ENCODE measurements at regions not wholly inside any gene's neighbourhood (a gene's known extent, or its start where the extent isn't known, plus 50 kb on each side); places are given as distances from the start of the nearest gene placed in this dataset.

GRCh38 chr2:76579911-76580310 is 869.2 kb upstream of the GCFC2 start:
- no peak for DNase-seq (ENCODE audit: low read depth in 2 of 2)

- DNase-seq (ENCODE audit: low read depth in 2 of 2), result no peak
Measured at GRCh38 chr2:76572981-76573380, 862.3 kb upstream of the GCFC2 start.

DNA sequence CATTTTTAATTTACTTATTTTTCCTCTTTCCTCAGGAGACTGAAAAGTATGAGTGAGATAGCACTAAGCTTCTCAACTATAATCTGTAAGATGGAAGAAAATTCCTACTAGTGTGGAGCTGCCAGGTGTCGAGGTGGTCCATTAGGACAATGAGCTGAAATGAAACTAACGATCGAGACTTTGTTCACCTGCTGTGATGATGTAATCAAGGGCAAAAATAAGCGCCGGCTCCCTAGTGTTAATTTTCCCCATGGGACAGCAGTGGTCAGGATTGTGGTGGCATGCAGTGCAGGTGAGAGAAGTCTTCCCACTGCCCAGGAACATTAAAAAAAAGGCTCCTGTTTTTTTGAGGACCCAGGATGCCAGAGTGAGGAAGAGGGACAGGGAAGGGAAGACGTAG is 859.1 kb upstream of the GCFC2 start:
- DNase-seq (ENCODE audit: low read depth in 2 of 2), result no peak

GRCh38 chr2:76567478-76567877 is 856.8 kb upstream of the GCFC2 start:
- no peak for DNase-seq (ENCODE audit: low read depth in 2 of 2)

DNA sequence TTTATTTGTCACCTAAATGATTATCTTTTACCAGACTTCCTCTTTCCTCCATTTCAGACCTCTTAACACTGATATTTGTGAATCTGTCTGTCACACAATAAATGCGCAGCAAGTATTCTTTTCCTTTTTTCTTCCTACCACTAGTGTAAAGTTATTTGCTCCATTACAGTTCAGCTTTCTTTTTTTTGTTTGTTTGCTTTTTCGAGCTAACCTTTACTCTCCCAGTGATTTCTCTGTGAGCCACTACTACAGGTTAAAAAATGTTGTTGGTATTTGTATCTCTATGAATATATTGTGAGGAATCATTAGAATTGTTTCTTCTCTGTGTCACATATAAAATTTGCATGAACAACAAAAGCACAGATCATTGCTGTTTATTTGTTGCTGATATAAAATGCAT is 854.0 kb upstream of the GCFC2 start:
- no peak for DNase-seq (ENCODE audit: low read depth in 2 of 2)

DNA sequence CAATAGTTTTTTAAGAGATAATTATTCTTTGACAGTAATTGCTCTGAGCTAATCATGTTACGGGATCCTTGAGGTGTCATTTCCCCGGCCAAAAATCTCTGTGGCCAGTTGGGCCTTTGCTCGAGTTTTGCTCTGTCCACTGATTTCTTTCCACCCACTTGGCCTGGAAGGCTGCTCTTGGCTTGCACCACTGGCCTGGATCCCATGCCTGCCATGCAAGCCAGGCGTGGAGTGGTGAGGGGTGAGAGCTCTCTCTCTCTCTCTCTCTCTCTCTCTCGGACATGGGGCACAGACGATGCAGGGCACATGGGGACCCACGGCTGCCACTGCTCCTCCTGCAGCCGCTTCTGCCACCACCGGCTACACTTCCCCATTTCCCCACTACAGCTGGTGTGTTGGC is 853.0 kb upstream of the GCFC2 start:
- DNase-seq (ENCODE audit: low read depth in 2 of 2), result no peak

GRCh38 chr2:76558157-76558556 is 847.4 kb upstream of the GCFC2 start:
- no peak for DNase-seq (ENCODE audit: low read depth in 2 of 2)

DNA sequence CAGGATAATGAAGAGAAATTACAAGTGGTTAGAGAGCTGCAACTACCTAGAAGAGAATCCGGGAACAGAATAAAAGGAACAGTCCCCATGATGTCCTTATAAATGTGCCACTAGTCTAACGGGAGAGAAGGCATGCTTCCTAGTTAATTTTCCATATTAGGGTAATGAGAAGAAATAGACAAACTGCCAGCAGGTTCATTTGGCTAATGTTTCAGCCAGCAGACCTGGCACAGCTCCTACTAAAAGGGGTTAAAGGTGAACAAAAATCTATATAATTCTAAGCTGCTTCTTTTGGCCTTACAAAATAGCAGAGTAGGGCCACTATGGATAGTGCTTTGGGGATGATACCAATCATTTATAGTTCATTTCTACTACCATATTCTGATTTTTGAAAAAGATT is 845.3 kb upstream of the GCFC2 start:
- no peak for DNase-seq (ENCODE audit: low read depth in 2 of 2)

DNA sequence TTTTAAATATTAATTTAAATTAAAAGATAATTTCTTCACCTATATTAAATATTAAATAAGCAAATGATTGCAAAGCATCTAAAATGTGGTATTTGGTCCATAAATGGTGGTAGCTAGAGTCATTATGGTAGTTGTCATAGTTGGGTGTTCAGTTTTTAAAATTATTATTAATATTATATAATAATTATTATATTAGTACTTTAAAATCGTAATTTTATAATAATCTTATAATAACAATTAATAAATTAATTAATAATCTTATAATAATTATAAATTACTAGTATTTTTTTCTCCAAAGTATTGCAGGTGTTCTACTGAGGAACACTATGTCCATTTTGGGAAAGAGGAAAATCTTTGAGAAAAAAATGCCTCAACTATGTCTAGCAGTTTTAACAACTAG is 835.5 kb upstream of the GCFC2 start:
- DNase-seq (ENCODE audit: low read depth in 2 of 2), result no peak

DNA sequence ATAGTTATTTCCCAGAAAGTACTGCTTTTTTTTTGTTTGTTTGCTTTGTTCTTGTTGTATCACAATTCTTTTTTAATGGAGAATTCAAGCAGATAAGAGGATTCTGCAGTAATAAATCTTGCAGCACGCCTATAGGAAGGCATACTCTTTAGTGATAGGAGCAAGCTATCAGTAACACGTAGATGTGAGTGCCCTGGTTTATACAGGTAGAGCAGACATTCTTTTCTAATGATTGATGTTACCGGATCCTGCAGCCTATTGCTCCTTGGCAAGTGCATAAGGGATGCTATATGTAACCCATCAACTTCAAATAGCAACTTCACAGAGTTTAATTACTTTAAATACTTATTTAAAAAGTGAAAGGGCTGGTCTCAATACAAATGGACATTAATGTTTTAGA is 834.2 kb upstream of the GCFC2 start:
- DNase-seq (ENCODE audit: low read depth in 2 of 2), result no peak

GRCh38 chr2:76517574-76517909 is 806.8 kb upstream of the GCFC2 start:
- no peak for DNase-seq (ENCODE audit: low read depth in 2 of 2)

- DNase-seq (ENCODE audit: low read depth in 2 of 2), result no peak
Measured at GRCh38 chr2:76516861-76517573, 806.3 kb upstream of the GCFC2 start.

GRCh38 chr2:76512201-76512820 is 801.6 kb upstream of the GCFC2 start:
- DNase-seq (ENCODE audit: low read depth in 2 of 2), result no peak

DNA sequence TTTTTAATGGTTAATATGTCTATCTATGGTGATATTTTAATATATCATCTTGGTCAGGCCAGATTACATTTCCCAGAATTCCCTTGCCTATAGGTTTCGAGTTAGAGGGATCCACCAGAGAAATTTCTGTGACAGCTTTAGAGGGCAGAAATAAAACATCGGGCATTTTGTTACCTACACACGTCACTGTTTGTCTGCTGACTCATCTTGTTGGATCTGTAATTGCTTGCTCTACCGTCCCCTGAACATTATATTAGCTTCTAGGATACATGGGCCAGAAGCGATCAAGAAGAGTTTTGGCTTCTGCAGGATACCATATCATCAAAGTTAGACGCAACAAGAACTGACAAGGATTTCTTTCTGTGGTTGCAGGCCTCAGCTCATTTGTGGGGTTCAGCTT is 795.8 kb upstream of the GCFC2 start:
- no peak for DNase-seq (ENCODE audit: low read depth in 2 of 2)

DNA sequence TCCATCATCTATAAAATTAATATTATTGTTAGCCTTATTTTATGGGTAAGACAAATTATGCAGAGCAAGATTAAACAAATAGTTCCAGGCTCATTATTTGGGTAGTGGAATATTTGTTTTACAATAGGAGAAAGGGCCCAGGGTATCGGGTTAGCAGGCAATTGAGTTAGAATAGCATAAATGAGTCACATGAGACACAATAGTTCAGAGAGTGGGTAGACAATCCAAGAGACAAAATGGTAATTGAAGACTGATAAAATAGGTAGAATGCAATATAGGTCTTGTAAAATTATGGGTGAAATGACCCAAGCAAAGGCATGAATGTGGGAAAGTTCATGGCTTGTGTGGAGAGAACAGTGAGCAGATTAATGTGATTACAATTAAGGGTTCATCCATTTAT is 790.9 kb upstream of the GCFC2 start:
- no peak for DNase-seq (ENCODE audit: low read depth in 2 of 2)

DNA sequence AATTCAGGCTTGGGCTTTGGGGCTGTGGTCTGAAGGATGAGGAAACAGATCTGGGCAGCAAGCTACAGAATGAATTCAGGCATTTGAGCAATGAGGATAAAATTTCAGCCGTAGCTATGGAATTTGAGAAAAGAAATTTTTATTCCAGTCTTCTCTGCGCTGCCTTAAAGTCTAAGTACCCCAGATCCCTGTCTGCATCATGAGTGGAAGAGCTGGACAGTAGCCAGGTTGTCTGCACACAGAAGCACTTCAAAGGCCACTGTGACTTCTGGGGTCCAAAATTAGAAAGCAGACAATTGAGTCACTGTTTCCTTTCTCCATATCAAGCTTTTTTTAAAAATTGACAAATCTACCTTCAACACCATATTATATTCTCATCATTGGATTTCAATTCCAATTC is 787.6 kb upstream of the GCFC2 start:
- DNase-seq (ENCODE audit: low read depth in 2 of 2), result no peak

DNA sequence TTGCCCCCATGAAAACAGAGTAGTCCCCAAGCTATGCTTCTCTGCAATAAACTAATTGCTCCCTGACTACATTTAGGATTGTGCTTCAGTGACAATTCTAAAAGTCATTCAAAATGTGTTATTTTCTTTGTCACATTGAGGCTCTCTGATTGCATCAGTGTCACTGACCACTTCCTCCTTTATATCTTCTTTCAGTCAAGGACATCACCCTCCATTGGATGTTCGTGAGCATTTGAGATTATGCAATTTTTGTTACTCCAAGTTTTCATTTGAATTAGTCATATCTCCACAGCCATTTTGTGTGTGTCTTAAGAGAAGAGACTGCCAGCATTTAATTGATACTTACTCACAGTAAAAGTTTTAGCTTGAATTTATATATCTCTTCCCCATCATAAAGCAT is 780.8 kb upstream of the GCFC2 start:
- no peak for DNase-seq (ENCODE audit: low read depth in 2 of 2)

GRCh38 chr2:76478266-76479035 is 767.7 kb upstream of the GCFC2 start:
- no peak for DNase-seq (ENCODE audit: low read depth in 2 of 2)

DNA sequence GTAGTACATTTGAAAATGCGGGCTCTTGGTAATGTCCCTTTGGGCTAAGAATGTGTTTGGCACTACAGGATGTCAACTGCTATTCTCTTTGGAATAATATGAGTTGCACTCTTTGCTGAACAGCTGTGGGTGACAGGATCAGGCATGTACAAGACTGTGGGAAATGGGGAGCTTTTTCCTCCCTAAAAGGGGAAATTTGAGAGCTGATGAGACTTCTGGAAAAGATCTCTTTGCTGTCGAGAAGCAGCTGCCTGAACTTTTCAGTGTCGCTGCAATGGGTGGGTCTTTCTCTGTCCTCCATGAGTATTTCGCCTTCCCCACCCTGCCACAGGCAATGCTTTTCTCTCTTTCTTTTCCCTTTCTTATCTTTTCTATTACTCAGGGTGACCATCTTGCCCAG is 762.2 kb upstream of the GCFC2 start:
- DNase-seq (ENCODE audit: low read depth in 2 of 2), result no peak

- DNase-seq (ENCODE audit: low read depth in 2 of 2), result no peak
Measured at GRCh38 chr2:76469066-76469465, 758.4 kb upstream of the GCFC2 start.

DNA sequence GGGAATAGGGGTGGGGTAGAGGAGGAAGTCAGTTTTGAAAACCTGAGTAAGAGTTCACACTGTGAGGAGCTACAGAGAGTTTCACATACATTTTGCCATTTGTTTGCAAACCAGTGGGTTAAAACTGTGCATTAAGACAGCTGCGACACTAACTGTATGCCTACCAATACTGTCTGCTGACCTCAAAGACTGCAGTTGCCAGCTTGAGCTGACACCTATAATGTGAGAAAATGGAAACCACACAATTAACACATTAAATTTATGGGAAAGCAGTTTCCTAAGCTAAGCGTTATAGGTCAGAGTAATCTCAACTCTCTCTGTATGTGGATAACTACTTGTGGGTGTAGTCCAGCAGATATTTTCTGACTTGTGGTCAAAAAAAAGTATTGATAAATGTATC is 756.6 kb upstream of the GCFC2 start:
- no peak for DNase-seq (ENCODE audit: low read depth in 2 of 2)

DNA sequence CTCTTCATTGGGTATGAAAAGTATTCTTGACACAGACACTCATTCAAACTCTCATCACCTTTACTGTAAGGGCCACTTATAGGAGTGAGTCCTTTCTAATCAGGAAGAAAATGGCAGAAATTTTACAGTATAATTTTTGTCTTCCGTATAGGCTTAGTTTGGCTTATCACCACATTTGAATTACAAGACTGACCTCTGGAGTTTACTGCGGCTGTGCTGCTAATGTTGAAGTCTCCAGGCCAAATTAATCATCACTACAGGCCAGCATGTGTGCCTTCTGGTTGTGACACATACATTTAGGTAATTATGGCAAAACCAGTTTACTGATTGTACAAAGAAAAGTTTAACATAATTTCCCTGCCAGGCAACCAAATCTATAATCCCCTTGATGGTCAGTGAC is 753.6 kb upstream of the GCFC2 start:
- DNase-seq (ENCODE audit: low read depth in 2 of 2), result no peak

- DNase-seq (ENCODE audit: low read depth in 2 of 2), result no peak
Measured at GRCh38 chr2:76461431-76461830, 750.7 kb upstream of the GCFC2 start.
